Neural cell (in vitro differentiated cells): ENCODE measurements at regions not wholly inside any gene's neighbourhood (a gene's known extent, or its start where the extent isn't known, plus 50 kb on each side); places are given as distances from the start of the nearest gene placed in this dataset.

Experiments
- CTCF ChIP-seq: fragments of 450-650 bp; IDR thresholded peaks from 2 replicates; pipeline ENCODE4 v1.5.1; 2014; ENCODE audit warnings: antibody characterized with exemption, mild to moderate bottlenecking, moderate library complexity; ENCODE audit not compliant: poor library complexity, severe bottlenecking
- EP300 ChIP-seq: fragments of 450-650 bp; conservative IDR thresholded peaks from 2 replicates; pipeline ENCODE4 v1.6.1; 2014; ENCODE audit warnings: antibody characterized with exemption, mild to moderate bottlenecking, moderate library complexity; ENCODE audit not compliant: poor library complexity, severe bottlenecking
- EZH2 ChIP-seq: fragments of 200-600, 300-800 bp; shearing (Covaris generic), sonication (generic); IDR thresholded peaks from 2 replicates; pipeline ENCODE4 v1.6.1; 2014; ENCODE audit warnings: antibody characterized with exemption, low read length, borderline replicate concordance, mild to moderate bottlenecking; ENCODE audit not compliant: insufficient read depth, poor library complexity, severe bottlenecking
- MXI1 ChIP-seq: fragments of 450-650 bp; conservative IDR thresholded peaks from 2 replicates; pipeline ENCODE4 v1.6.1; 2014; ENCODE audit warnings: antibody characterized with exemption, mild to moderate bottlenecking; ENCODE audit not compliant: poor library complexity, severe bottlenecking
- POLR2AphosphoS5 ChIP-seq: IDR thresholded peaks from 2 replicates; pipeline ENCODE4 v1.6.1; 2012
- REST ChIP-seq: IDR thresholded peaks from 2 replicates; pipeline ENCODE4 v1.6.1; 2012; ENCODE audit warnings: borderline replicate concordance
- TAF1 ChIP-seq: IDR thresholded peaks from 2 replicates; pipeline ENCODE4 v1.6.1; 2012; ENCODE audit warnings: low read depth

GRCh38 chr14:55801121-55801520, 221.1 kb downstream of the KTN1 start:
- TF ChIP-seq MXI1 (no peak), POLR2AphosphoS5 (no peak), EZH2 (no peak), CTCF (no peak), EP300 (no peak), REST (no peak), TAF1 (no peak)
